Left ventricle myocardium superior (tissue), 1 donor: ENCODE measurements at regions not wholly inside any gene's neighbourhood (a gene's known extent, or its start where the extent isn't known, plus 50 kb on each side); places are given as distances from the start of the nearest gene placed in this dataset.
A peak's percentile ranks its signal among the peaks of the same experiment; 100 is the strongest.

ENCODE experiments used
- ATAC-seq: fragments of 200-7000 bp; cut with Tn5 transposase; one replicate; pipeline ENCODE4 v1.9.1; 2020; ENCODE audit warnings: mild to moderate bottlenecking, moderate library complexity
- DNase-seq: peaks from one replicate; pipeline ENCODE4 v3.0.0-alpha.2; 2020
- intact Hi-C: fragments of 100-400 bp; cut with micrococcal nuclease; formaldehyde crosslinking; loops from one replicate; pipeline ENCODE4 v1.11.0; 2022
- donor health status: DM: no; HTN: yes; CAD: no; lungs with severe emphysema.

DNA sequence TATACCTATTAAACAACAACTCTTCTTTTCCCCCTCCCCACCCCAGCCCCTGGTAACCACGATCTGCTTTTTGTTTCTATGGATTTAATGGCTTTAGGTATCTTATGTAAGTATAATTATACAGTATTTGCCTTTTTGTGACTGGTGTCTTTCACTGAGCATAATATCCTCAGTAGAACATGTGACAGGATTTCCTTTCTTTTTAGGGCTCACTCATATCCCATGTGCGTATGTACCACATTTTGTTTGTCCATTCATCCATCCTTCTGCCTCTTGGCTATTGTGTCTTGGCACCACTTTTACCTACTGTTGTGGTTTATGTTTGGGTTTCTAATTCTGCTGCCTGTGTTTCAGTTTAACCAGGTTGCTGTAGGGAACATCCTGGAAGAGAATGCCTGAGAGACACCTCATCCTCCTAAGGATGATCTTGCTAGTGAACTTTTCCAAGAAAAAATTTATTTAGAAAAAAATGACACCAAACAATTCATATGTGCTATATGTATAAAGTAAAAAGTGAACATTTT, 77.6 kb upstream of the SESN3 start:
- ATAC-seq (no peak), DNase-seq (no peak)
- intact Hi-C loops = no loop called here

DNA sequence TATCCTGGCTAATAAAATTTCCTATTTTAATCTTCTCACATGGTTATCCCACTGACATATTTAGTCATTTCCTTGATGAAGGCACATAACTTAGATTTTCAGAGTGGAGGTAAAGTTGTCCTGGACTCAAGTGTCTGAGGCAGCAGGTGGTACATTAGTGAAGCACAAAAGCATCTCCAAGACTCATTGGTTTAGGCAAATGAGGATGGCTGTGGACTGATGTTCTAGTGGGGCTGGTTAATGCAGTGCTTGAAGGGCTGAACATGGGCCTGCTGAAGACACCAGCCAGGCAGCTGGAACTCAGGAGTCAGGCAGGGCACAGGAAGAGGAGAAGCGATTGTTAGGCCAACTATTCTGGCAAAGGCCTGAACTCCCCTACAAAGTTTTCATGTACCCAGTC, 76.3 kb upstream of the SESN3 start:
- intact Hi-C loops = no loop called here
- no peak for ATAC-seq
- DNase-seq = no peak

DNA sequence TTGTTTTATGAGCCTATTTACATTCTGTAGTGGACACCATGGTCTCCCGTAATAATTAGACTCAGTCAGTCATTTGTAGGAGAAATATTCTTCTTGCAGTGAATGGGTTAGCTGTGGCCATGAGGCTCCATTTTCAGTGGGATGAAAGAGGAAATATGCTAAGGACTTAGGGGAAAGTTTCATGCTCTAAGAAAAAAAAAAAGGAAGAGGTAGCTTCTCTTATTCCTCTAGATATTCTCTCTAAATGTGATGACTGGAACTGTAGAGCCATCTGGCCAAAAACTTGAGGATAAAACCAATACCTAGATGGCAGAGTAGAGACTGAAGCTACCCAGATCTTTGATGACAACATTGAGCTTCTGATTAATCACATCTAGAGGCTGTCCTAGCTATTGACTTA, 75.8 kb upstream of the SESN3 start:
- intact Hi-C loops = no loop called here
- no peak for ATAC-seq
- DNase-seq = no peak

DNA sequence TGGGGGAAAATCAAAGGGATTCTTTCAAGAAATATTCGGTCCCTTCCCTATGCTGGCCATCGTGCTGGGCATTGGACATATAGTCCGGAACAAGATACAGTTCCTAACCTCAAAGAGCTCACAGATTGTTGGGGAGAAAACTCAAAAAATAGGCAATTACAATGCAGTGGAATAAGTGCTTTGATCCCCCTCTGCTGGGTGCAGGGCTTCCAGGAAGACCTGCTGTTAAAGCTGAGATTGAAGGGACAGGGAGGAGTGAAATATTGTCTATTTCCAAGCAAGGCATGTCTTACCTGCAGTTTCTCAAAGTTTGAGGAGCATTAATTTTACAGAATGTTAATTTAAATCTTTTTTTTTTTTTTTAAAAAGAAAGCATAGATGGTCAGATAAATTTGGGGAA, 75.1 kb upstream of the SESN3 start:
- intact Hi-C loops = no loop called here
- DNase-seq (no peak), ATAC-seq (no peak)

DNA sequence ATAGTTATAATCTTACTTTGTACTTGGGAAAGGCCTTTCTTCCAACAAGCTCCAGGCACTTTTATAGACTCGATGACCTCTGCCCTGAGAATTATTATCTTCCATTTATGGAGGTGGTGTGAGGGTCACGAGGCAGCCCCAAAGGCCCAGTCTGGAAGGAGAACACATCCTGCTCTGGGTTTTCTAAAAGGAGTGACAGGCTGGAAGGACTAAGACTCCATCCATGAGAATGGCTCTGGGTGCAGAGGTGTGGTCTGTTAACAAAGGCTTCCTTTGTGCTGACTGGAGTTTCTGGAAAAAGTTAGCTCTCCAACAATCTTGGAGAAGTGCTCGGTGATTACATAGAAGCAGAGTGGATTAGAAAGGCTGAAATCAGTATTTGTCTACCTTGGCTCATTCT, 74.7 kb upstream of the SESN3 start:
- DNase-seq = no peak
- intact Hi-C loops = no loop called here
- ATAC-seq = peak; percentile 31

DNA sequence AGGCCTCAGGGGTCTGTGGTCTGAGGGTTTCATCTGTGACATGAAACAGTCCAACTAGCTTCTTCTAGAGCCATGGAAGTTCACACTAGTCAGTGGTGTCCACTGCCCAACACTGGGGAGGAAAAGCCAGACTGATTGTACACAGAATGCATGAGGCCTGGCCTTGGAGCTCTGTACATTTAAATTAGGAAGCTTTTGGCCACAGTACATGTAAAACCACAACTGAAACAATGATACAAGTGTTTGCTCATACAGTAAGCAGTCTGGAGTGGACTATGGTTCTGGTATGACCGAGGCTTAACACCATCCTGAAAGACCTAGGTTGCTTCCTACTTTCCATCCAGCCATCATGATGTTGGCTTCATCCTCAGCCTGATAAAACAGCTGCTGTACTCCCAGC, 73.8 kb upstream of the SESN3 start:
- DNase-seq = no peak
- intact Hi-C loops = no loop called here
- ATAC-seq = no peak

DNA sequence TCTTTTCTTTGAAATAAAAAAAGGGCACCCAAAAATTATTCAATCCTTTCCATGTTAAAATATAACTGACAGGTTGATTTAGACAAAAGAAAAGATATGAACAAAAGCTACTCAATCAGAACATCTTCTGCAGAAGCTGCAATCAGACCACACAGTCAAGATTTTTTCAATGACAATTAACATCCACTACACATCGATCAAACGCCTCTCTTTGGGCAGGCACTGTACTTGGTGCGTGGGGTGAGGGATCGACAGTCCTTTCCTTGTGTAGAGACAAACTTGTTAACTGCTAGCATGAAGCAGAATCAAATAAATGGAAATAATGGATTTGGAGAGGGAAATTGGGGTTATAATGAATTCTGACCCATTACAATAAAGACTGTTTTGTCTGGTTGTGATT, 71.2 kb upstream of the SESN3 start:
- DNase-seq (no peak), ATAC-seq (no peak)
- intact Hi-C loops = no loop called here

DNA sequence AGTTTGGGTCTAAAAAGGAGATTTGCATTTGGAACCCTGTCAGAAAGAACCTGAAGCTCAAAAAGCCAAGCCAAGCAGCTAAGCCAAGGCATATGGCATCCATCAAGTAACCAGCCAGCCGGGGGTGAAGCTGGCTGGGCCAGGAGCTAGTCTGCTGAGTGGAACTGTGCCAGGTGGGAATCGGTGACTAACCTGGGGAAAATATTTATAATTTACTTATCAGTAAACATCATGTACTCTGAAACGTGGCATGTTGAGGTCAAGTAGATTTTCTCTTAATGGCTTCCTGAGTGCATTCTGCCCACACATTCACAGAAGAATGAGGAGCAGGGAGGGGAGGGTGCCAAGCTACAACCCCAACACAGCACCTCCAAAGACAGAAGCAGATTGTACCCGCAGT, 70.5 kb upstream of the SESN3 start:
- intact Hi-C loops = no loop called here
- ATAC-seq (no peak), DNase-seq (no peak)

DNA sequence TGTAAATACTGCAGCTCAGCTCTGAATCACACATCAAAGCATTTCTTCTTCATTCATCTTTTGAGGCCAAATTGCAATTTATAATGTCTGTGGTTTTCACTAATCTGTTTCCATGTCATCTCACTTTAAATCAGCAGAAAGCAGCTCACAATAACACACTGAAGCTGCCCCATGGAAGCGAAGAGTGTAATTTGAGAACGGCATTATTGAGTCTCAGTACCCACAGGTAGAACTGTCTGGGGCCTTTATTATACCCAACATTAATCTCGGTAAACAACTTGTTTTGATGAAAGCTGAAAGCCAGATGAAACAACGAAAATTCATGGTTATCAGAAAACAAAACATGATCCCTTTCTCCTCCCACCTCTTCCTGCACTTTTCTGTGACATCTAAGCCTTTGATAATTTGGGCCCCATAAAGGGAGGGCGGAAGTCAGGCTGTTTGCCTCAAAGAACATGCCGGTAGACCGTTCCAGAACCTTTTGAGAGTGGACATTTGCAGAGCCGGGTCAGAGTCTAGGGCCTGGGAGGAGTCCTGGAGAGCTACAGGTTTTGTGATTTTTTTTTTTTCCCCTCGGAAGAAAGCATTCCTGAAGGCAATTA, 68.2 kb upstream of the SESN3 start:
- ATAC-seq = no peak
- intact Hi-C loops = no loop called here
- no peak for DNase-seq

DNA sequence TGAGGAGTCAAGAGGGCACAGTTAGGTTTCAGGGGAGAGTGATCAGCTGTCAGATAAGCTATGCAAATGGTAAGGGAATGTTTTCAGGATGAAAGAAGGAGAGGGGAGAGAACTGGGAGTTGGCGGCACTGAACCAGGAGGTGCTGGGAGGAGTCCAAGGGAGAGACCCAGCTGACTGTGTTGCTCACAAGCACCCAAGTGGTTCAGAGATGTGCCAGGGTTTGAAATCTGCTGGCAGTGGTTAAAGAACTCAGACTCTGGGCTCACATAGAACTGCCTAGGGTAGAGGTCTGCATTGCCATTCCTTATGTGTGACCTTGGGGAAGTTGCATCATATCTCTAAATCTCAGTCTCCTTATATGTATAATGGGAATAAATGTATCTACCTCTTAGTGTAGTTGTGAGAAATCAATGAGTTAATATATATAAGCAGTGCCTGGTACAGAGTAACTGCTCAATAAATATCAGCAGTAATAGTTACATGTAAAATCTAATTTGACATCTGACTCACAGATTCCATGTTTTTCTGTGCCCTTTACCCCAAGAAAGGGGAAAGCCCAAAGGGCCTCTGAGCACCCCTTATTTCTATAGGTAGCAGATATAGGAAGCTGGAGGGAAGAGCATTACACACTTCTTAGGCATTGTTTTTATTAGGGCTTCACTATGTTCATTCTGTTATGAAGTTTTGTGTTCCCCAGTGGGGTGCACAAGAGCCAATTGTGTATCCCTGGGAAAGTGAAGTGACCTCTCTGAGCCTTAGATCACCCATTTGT, 66.9 kb upstream of the SESN3 start:
- intact Hi-C loops = no loop called here
- ATAC-seq = no peak

DNA sequence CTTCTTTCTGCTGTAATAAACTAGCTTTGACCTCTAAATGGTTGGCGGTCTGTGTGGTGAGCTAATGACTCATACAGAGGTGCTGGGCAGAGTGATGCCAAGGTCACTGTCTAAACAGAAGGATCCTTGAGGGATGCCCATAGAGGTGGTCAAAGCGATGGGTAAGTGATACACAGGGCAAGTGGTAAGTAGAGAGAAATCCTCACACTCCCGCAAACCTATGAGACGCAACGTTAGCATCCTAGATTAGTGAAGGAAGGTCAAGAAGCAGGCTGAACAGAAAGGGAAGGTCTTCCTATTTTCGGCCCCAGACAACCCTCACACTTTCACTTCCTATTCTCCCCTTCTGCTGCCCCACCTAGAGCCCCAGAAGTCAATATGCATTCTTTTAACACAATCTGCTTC, 65.6 kb upstream of the SESN3 start:
- ATAC-seq = no peak
- DNase-seq = no peak

More for the DNA sequence above, 66.9 kb upstream of the SESN3 start:
- no peak for DNase-seq

DNA sequence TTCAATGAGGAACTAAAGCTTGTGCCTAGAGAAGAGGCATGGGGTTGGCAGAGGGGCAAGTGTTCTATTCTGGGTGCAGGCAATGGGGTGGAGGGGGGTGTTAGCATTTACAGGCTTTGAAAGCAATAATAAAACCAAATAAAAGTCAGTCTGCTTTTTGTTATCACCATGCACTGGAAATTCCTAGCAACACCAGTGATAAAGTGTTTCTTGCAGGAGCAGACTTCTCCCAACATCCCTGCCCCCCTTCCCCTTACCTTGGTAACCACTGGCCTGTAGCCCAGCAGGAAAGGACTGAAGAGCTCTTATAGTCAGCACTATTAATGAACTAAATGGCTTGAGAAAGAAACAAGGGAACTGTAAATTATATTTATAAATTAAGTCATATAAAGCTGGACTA, 65.2 kb upstream of the SESN3 start:
- ATAC-seq = no peak
- intact Hi-C loops = no loop called here
- no peak for DNase-seq

More for the DNA sequence above, 65.6 kb upstream of the SESN3 start:
- intact Hi-C loops = no loop called here

DNA sequence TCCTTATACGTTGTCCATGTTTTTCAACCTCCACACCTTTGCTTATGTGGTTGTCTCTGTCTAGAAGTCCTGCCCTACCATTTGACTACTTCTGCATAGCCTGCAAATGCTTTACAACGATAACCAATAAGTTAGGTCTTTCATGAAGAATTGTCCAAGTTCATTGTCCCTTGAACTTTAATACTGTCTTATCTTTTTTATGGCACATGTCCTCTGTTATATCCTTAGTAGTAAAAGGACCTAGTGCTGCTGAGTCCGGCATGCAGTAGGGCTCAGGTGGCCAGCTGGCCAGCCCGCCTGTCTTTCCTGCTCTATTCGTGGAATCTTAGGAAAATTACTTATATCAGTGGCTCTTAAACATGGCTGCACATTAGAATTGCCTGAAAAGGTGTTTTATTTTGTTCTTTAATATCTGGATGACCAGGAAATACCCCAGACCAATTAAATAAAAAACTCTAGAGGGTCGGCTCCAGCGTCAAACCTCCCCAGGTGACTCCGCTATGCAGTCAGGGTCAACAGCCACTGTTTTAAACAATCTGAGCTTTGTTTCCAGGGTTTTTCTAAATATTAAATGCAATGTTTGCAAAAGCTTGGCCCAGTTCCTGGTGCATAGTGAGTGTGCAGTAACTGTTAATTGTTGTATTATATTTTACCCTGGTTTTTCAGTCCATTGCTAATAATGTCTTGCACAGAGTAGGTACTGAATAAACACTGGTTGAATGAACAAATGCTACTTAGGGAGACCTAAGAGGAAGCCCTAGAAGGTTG, 64.6 kb upstream of the SESN3 start:
- ATAC-seq = no peak
- intact Hi-C loops = no loop called here
- DNase-seq = no peak

DNA sequence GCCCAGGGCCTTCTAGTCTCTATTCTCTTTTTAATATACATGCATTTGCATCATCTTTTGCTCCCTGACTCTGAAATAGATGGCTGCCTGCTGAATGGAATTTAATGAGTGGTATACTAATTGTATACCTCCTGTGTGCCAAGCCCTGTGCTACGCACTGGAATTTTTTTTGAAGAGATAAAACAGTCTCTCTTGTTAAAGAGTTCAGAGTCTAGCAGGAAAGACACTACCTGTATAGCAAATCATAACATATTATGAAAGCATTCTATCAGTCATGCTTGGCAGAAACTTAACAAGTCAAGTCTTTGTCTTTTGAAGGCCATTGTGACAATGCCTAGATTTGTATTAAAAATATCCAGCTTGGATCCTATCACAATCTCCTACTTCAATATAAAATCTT, 63.7 kb upstream of the SESN3 start:
- ATAC-seq = no peak
- no peak for DNase-seq
- intact Hi-C loops = no loop called here

DNA sequence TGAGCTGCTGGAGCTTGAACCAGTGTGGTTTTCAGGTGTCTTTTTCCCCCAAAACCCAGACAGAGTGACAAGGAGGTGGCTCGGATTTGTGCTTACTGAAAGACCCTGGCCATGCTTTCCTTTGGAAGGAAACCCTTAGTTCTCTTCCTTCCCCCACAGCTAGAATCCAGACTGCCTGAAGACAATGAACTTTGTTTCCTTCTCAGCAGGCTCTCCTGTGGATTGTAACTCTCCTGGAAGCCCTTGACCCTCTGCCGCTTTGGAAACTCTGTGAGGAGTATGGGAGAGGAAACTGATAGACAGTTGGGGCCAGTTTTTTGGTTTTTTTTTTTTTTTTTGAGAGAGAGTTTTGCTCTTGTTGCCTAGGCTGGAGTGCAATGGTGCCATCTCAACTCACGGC, 62.1 kb upstream of the SESN3 start:
- ATAC-seq = no peak
- DNase-seq = no peak
- intact Hi-C loops = no loop called here

DNA sequence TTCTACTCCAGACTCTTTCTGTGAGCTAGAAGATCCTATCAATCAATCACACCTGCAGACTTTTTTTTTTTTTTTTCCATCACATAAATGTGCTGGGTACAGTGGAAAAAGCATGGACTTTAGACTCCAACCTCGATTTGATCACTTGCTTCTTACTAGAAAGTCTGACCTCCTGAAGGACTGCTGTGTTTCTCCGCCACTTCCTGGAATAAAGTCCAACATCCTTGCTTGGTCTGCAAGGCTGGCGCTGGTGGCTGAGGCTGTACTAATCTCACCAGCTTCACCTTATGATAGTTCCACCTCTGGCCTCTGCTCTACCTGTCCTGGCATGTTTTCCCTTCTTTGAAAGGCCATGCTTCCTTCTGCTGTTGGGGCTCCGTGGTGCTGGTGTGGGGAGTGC, 60.9 kb upstream of the SESN3 start:
- ATAC-seq (no peak), DNase-seq (no peak)
- intact Hi-C loops = no loop called here

DNA sequence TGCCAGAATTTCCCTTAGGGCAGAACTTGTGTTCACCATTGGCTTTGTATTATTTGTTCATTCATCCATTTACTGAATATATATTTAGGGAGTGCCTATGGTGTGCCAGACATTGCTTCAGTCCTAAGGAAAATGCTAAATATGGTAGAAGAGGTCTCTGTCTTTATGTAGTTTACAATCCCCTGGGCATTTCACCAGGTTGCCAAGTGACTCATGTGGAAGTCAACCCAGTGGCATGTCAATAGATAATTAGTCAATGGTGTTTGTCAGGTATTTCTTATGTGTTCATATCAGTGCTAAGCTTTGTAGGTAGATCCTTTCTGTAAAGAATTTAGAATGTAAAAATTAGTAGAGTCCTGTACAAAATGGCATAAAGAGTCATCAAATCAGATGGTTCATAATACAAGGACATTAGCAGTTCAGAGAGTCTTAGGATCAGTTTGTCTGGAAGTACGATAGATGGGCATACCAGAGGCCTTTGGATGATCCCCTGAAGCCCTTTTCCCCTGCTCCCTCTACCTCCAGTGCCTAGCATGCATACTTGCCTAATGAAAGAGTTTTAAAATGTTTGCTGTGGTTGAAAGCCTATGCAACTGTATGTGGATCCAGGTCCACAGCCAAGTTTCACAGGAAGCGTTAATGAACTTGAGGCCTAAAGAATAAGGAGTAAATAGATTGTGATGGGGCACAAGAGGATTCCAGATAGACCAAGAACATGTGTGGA, 58.5 kb upstream of the SESN3 start:
- intact Hi-C loops = no loop called here
- DNase-seq = no peak
- no peak for ATAC-seq

DNA sequence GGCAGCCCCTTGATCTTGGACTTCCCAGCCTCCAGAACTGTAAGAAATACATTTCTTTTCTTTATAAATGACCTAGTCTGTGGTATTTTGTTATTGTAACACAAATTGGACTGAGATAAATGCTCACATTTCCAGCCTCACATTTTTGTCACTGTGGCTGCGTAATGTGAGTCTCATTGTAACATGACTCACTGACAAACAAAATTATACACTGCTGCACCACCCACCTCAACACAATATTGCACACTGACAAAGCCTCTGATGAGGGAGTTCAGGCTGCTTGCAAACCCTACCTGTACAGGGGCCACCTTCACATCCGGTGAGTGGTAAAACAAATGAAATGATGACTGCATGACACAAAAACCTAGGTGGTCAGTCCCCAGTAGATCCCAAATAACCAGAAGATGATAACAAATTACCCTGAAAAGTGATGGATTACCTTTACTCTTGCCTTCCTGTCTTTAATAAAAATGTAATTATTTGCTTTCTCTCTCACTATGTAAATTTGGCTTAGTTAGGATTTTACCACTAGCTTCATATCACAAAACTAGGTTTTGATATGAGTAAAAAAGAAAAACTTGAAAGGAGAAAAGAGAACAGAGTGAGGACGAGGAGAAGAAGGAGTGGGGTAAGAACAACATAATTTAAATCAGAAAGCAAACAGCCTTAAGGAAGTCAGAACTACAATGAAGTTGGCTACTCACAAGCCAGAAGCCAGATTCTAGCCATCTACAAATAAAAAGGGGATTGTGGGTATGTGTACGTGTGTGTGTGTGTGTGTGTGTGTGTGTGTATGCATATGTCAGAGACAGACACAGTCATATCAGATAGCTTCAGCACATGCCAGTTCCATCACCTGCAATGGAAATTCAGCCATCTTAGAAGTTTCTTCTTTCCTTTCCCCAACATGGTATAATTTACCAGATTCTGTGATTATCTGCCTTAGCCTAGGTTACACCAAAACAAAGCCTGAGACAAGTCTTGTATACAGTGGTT, 53.4 kb upstream of the SESN3 start:
- intact Hi-C loops = no loop called here
- ATAC-seq (no peak), DNase-seq (no peak)

DNA sequence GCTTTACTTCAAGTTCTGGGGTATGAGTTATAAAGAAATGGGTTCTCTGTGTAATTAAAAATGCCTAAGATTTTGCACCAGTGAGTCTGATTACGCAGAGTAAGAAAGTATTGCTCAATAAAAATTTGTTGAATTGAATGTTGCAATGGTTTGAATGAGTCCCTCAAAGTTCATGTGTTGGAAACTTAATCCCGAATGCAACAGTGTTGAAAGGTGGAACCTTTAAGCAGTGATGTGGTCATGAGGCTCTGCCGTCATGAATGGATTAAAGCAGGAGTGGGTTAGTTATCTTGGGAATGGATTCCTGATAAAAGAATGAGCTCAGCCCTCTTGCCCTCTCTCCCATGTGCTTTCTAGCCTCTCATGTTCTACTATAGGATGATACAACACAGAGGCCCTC, 52.6 kb upstream of the SESN3 start:
- DNase-seq (no peak), ATAC-seq (no peak)
- intact Hi-C loops = no loop called here
